Sigmoid colon (tissue), 6 donors: ENCODE measurements at regions not wholly inside any gene's neighbourhood (a gene's known extent, or its start where the extent isn't known, plus 50 kb on each side); places are given as distances from the start of the nearest gene placed in this dataset.

ENCODE experiments used
- DNase-seq: peaks from one replicate; pipeline ENCODE4 v3.0.0-alpha.2; 2019
- H3K27ac ChIP-seq, 4 donors: fragments of 200-600 bp; sonication (generic); one replicate each; pipeline ENCODE4 v1.5.1; 2016 to 2019; ENCODE audit warnings: mild to moderate bottlenecking in 1 of 4
- H3K27me3 ChIP-seq, 3 donors: fragments of 200-600 bp; sonication (generic); one replicate each; pipeline ENCODE4 v1.5.1; 2019; ENCODE audit warnings: mild to moderate bottlenecking in 1 of 3
- H3K36me3 ChIP-seq, 4 donors: fragments of 200-600 bp; sonication (generic); one replicate each; pipeline ENCODE4 v1.5.1; 2016 to 2019
- H3K4me1 ChIP-seq, 4 donors: fragments of 200-600 bp; sonication (generic); one replicate each; pipeline ENCODE4 v1.5.1; 2017 to 2019
- H3K4me3 ChIP-seq, 4 donors: fragments of 200-600 bp; sonication (generic); one replicate each; pipeline ENCODE4 v1.5.1; 2017 to 2019; ENCODE audit warnings: mild to moderate bottlenecking in 2 of 4, moderate library complexity in 1 of 4
- H3K9me3 ChIP-seq, 4 donors: fragments of 200-600 bp in 3 of 4; sonication (generic) in 3 of 4; one replicate each; pipeline versions ENCODE4 v1.5.1 to v1.6.1; 2013 to 2019
- EP300 ChIP-seq, 4 donors: sonication (generic); formaldehyde crosslinking; IDR thresholded peaks; one replicate each; pipeline ENCODE4 v1.6.1; 2017; ENCODE audit warnings: antibody characterized with exemption in 4 of 4
- POLR2A ChIP-seq, 2 donors: fragments of 450-650 bp; IDR thresholded peaks; one replicate each; pipeline ENCODE4 v1.6.1; 2016; ENCODE audit warnings: antibody characterized with exemption in 2 of 2, mild to moderate bottlenecking in 2 of 2, moderate library complexity in 2 of 2
- POLR2AphosphoS5 ChIP-seq, 4 donors: sonication (generic); formaldehyde crosslinking; IDR thresholded peaks; one replicate each; pipeline ENCODE4 v1.6.1; 2017; ENCODE audit warnings: antibody characterized with exemption in 4 of 4
- WGBS, 2 donors: extraction: QIAGEN DNeasy Blood & Tissue Kit; methylation state at CpG; one replicate each; pipeline ENCODE4 v1.1.7; 2013; 5-methylcytosine and 5-hydroxymethylcytosine counted together
- intact Hi-C: fragments of 100-400 bp; cut with DNase I; formaldehyde crosslinking; loops from one replicate; pipeline ENCODE4 v1.15.1; 2023
- TF ChIP-seq, protein P1 (sequence below), 4 experiments: fragments of 450-650 bp in 3 of 4; fragments of 200-600 bp in 1 of 4; IDR thresholded peaks; one replicate each; pipeline ENCODE4 v1.5.1; 2016 to 2019; ENCODE audit warnings: antibody characterized with exemption in 4 of 4, mild to moderate bottlenecking in 3 of 4, moderate library complexity in 2 of 4
- donor health status: healthy with polysubstance abuse.
- donor health status: healthy.

DNA sequence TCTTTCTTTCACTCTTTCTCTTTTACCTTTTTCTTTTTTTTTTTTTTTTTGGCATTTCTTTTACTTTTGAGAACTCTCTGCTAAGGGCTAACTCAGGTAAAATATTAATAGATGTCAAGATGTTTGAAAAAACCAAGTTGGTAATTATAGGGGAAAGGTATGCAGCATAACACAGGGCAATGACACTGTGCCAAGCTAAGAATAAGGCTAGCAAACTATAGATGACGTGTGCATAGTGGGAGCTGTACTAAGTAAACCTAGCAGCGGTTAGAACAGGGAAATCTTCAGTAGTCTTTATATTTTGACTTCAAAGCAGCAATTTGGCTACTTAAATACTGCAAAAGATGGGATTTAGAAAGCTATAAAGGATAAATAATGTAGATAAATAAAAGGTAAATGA is 415.4 kb upstream of the RGPD4 start:
- H3K27ac ChIP-seq = no peak overlapping the region
- WGBS, 2 donors = 52 to 74% methylated on average over 2 of the region's 2 CpGs
- TF ChIP-seq POLR2A (IDR thresholded peaks at IDR 0.05) (no peak), POLR2AphosphoS5 (IDR thresholded peaks at IDR 0.05) (no peak), EP300 (IDR thresholded peaks at IDR 0.05) (no peak)
- TF ChIP-seq, protein P1, sequence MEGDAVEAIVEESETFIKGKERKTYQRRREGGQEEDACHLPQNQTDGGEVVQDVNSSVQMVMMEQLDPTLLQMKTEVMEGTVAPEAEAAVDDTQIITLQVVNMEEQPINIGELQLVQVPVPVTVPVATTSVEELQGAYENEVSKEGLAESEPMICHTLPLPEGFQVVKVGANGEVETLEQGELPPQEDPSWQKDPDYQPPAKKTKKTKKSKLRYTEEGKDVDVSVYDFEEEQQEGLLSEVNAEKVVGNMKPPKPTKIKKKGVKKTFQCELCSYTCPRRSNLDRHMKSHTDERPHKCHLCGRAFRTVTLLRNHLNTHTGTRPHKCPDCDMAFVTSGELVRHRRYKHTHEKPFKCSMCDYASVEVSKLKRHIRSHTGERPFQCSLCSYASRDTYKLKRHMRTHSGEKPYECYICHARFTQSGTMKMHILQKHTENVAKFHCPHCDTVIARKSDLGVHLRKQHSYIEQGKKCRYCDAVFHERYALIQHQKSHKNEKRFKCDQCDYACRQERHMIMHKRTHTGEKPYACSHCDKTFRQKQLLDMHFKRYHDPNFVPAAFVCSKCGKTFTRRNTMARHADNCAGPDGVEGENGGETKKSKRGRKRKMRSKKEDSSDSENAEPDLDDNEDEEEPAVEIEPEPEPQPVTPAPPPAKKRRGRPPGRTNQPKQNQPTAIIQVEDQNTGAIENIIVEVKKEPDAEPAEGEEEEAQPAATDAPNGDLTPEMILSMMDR (IDR thresholded peaks at IDR 0.05) = no peak
- H3K4me1 ChIP-seq = peaks cover 0 to 6% (median 0%) of the 10 kb centered on the region in 4 donors
- no peaks in the 10 kb centered on the region for H3K27me3 ChIP-seq
- H3K9me3 ChIP-seq = no peaks in the 10 kb centered on the region
- no peak for DNase-seq
- no peaks in the 10 kb centered on the region for H3K36me3 ChIP-seq
- intact Hi-C loops = no loop called here
- no peak overlapping the region for H3K4me3 ChIP-seq

GRCh38 chr2:107412209-107412904 is 414.3 kb upstream of the RGPD4 start:
- 85% methylated on average over 6 of the region's 6 CpGs for WGBS, 2 donors
- Histone ChIP-seq H3K9me3 (no peaks in the 10 kb centered on the region), H3K27me3 (no peaks in the 10 kb centered on the region), H3K27ac (peak overlapping the region in 2 of 4 donors; percentile 18 to 21), H3K4me3 (no peak overlapping the region), H3K4me1 (peaks cover 0 to 6% (median 0%) of the 10 kb centered on the region in 4 donors), H3K36me3 (no peaks in the 10 kb centered on the region)
- no peak for DNase-seq
- TF ChIP-seq EP300 (IDR thresholded peaks at IDR 0.05) (no peak), POLR2AphosphoS5 (IDR thresholded peaks at IDR 0.05) (no peak), POLR2A (IDR thresholded peaks at IDR 0.05) (no peak)
- TF ChIP-seq, protein P1 (IDR thresholded peaks at IDR 0.05) = no peak
- intact Hi-C loops = no loop called here

- peaks cover 0 to 6% (median 0%) of the 10 kb centered on the region in 4 donors for H3K4me1 ChIP-seq
- no peak overlapping the region for H3K4me3 ChIP-seq
- 85 to 86% methylated on average over 2 of the region's 2 CpGs for WGBS, 2 donors
- TF ChIP-seq EP300 (IDR thresholded peaks at IDR 0.05) (no peak), POLR2AphosphoS5 (IDR thresholded peaks at IDR 0.05) (peak in 1 of 4 donors; percentile 28)
- TF ChIP-seq, protein P1 (IDR thresholded peaks at IDR 0.05) = no peak
- no peaks in the 10 kb centered on the region for H3K9me3 ChIP-seq
- no peaks in the 10 kb centered on the region for H3K27me3 ChIP-seq
- no peak for DNase-seq
- intact Hi-C loops = no loop called here
- no peaks in the 10 kb centered on the region for H3K36me3 ChIP-seq
- peak overlapping the region in 2 of 4 donors; percentile 18 to 21 for H3K27ac ChIP-seq
These were observed 413.7 kb upstream of the RGPD4 start for GRCh38 chr2:107412981-107413380.

GRCh38 chr2:107414376-107414775 is 412.3 kb upstream of the RGPD4 start:
- Histone ChIP-seq H3K4me1 (peaks cover 0 to 15% (median 11%) of the 10 kb centered on the region in 4 donors), H3K4me3 (no peak overlapping the region), H3K27me3 (no peaks in the 10 kb centered on the region), H3K36me3 (no peaks in the 10 kb centered on the region), H3K27ac (no peak overlapping the region), H3K9me3 (no peaks in the 10 kb centered on the region)
- TF ChIP-seq POLR2AphosphoS5 (IDR thresholded peaks at IDR 0.05) (no peak), EP300 (IDR thresholded peaks at IDR 0.05) (no peak), POLR2A (IDR thresholded peaks at IDR 0.05) (no peak)
- TF ChIP-seq, protein P1 (IDR thresholded peaks at IDR 0.05) = no peak
- intact Hi-C loops = no loop called here
- WGBS, 2 donors = 82 to 86% methylated on average over 4 of the region's 4 CpGs
- no peak for DNase-seq

DNA sequence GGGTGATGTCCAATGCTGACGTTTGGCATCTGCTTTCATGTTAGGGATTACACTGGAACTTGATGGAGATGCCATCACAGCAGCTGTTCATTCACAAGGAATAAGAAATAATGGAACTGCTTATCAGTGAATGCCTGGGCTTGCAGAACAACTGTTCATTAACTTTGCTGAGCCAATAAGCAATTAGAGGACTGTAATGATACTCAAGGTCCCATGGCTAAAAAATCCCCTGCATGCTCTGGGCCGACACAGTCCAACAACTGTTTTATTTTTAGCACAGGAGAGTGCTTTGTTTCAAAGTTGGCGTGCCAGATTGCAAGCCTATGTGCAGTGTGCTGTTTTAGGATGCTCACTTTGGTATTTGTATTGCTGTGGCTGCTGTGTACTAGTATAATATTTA is 408.0 kb upstream of the RGPD4 start:
- Histone ChIP-seq H3K4me1 (peaks cover 0 to 11% (median 10%) of the 10 kb centered on the region in 4 donors), H3K27ac (no peak overlapping the region), H3K4me3 (no peak overlapping the region), H3K36me3 (no peaks in the 10 kb centered on the region), H3K27me3 (no peaks in the 10 kb centered on the region), H3K9me3 (no peaks in the 10 kb centered on the region)
- DNase-seq = no peak
- TF ChIP-seq POLR2AphosphoS5 (IDR thresholded peaks at IDR 0.05) (peak in 1 of 4 donors; percentile 46), POLR2A (IDR thresholded peaks at IDR 0.05) (no peak)
- intact Hi-C loops = no loop called here
- 27 to 53% methylated on average over 3 of the region's 3 CpGs for WGBS, 2 donors
